HG03565 (cell line): ENCODE measurements at regions not wholly inside any gene's neighbourhood (a gene's known extent, or its start where the extent isn't known, plus 50 kb on each side); places are given as distances from the start of the nearest gene placed in this dataset.
"Not testable (repeated sequence)": the region's sequence is repeated elsewhere in the genome, so short reads cannot be mapped to it uniquely, and the experiment has no call there.

Experiments
- ATAC-seq: cut with Tn5 transposase; IDR thresholded peaks from one replicate; pipeline ENCODE4 v1.9.1; 2021; ENCODE audit warnings: mild to moderate bottlenecking, moderate library complexity; ENCODE audit not compliant: unreplicated experiment

DNA sequence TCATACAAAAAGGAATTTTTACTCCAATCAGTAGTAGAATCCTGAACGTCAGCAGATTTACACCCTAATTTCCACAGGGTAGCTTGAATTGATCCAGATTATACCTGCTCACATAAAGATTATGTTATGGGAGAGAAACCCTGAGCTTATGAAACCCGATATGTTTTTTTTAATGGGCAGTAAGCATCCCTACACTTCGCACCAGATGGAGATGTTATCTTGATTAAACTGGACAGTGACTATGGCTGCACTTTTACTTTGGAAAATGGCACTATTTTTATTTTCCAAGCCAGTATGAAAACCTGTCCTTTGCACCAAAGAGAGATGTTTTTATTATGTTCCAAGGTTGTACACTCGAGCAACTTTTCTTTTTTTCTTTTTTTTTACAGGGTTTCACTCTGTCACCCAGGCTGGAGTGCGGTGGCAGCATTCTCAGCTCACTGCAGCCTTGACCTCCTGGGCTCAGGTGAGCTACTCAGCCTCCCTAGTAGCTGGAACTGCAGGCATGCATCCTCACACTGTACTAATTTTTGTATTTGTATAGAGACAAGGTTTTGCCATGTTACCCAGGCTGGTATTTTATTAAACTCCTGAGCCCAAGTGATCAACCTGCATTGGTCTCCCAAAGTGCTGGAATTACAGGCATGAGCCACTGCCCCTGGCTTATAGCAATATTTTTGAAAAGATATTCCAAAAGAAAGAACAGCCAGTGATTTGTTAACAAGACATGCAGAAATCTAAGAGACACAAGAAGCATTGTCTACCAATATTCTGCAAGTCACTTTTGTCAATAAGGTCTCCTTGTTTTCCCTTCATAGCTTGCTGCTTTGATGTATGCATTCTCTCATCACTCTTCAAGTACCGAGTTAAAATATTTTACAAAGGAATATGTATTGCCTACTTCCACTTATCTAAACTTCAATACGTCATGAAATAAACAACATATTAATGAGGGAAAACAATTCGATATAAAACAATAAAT lies 1412.6 kb downstream of the ZPLD1 start:
- ATAC-seq, result no peak

GRCh38 chr3:103851793-103852192 lies 1417.0 kb downstream of the ZPLD1 start:
- no peak for ATAC-seq

- no peak for ATAC-seq
These were observed 1427.6 kb downstream of the ZPLD1 start for GRCh38 chr3:103862415-103862814.

GRCh38 chr3:103863381-103863780 lies 1428.6 kb downstream of the ZPLD1 start:
- ATAC-seq, result no peak

GRCh38 chr3:103866113-103866512 lies 1431.3 kb downstream of the ZPLD1 start:
- no peak for ATAC-seq

DNA sequence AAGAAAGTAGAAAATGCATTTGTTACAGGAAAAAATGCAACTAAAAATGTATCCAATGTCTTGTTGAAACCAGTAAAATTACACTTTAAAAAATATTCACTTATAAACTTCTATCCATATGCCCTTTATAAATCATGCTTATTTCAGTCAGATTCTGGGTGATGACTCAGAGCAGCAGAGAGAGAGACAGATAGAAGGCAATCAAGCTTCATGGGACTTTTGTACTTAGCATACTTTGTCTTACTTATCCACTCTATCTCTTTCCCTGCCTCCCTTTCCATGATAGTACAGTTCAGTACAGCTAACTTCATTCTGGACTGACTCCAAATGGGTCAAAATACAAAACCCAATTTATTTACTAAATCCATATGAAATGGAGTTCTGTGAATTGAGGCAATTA lies 1438.2 kb downstream of the ZPLD1 start:
- ATAC-seq, result no peak

- ATAC-seq, result no peak
These were observed 1439.2 kb downstream of the ZPLD1 start for GRCh38 chr3:103873897-103874545.

DNA sequence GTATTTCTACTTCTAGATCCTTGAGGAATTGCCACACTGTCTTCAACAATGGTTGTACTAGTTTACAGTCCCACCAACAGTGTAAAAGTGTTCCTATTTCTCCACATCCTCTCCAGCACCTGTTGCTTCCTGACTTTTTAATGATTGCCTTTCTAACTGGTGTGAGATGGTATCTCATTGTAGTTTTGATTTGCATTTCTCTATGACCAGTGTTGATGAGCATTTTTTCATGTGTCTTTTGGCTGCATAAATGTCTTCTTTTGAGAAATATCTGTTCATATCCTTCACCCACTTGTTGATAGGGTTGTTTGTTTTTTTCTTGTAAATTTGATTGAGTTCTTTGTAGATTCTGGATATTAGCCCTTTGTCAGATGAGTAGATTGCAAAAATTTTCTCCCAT lies 1447.0 kb downstream of the ZPLD1 start:
- ATAC-seq, result not testable (repeated sequence)

GRCh38 chr3:103889675-103890074 lies 1454.9 kb downstream of the ZPLD1 start:
- no peak for ATAC-seq

DNA sequence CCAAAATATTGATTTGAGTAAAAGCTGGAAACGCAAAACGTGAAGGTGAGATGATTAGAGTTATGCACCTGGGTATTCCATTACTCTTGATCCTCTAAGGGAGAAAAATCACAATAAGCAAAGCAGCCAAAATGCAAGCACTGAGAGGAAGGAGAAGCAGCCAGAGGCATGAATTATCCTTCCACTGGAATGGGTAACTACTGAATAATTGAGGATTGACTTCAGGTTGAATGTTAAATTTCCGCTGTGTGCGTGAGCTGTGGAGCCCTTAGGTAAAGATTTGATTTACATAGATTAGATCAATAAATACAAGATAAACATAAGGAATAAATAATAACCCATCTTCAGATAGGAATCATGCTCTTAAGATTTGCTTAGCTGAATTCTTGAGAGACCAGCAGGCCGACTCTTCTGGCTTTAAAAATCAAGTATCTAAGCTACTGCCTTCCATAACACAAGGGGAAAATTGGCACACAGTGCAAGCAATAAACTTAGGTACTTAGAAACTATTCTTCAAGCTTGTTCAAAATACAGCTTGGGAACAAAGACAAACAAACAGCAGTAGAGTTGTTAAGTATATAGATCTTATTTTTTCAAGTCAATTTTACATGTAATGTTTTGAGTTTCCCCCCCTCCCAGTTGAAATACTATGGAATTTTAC lies 1459.5 kb downstream of the ZPLD1 start:
- no peak for ATAC-seq

- ATAC-seq, result no peak
These were observed 1464.5 kb downstream of the ZPLD1 start for GRCh38 chr3:103899328-103899727.

- no peak for ATAC-seq
These were observed 1461.7 kb upstream of the ALCAM start for GRCh38 chr3:103904991-103905390.

DNA sequence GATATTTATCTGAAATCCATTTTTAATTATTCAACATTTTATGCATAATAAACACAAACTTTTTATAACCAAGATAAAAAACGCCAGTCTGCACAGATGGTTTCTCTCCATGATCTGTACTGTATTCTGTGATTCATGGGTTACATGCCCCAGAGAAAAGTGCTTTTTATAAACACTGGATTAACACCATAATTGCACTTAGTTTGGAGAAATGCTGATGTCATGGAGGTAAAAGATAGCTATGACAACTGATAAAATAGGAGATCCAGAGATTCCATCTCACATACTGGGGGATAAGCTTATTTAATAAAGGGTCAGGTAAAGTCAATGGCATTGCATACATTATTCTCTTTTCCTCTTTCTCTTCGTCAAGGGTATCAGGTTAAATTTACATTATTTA lies 1460.4 kb upstream of the ALCAM start:
- no peak for ATAC-seq

DNA sequence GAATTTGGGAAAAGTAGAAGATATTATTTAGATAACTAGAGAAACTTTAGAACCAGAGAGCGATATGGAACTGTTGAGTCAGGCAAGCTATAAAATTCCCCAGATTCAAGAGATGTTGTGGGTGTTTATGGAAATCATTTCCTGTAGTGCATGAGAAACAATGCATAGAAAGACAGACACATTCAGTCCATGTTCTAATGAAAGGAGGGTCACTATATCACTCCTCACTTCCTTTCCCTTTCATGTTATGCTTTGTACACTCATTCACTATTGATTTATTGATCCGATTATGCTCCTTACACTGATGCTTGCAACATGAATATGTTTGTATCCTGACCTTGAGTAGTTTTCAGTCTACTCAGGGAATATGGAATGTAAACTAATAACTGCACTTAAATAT lies 1459.9 kb upstream of the ALCAM start:
- ATAC-seq, result no peak

- ATAC-seq, result no peak
These were observed 1459.1 kb upstream of the ALCAM start for GRCh38 chr3:103907567-103907966.

- ATAC-seq, result no peak
These were observed 1457.3 kb upstream of the ALCAM start for GRCh38 chr3:103909395-103909794.

DNA sequence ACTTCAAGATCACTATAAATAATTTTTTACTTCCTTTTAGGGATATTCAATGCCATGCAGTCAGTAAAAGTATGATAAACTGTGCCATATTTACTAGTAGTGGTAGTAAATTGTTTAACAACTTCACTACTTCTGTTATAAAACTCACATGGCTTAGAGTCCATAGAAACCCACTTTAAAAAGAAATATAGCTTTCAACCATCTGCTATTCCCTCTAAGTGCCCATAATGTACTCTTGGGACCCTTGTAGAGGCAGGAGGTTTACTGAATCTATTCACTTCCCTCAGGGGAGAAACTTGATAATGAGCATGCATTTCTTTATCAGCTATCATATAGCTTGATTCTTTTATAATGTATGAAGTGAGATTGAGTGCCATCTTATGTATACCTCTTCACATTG lies 1448.4 kb upstream of the ALCAM start:
- ATAC-seq, result no peak

- no peak for ATAC-seq
These were observed 1447.4 kb upstream of the ALCAM start for GRCh38 chr3:103919327-103919726.

DNA sequence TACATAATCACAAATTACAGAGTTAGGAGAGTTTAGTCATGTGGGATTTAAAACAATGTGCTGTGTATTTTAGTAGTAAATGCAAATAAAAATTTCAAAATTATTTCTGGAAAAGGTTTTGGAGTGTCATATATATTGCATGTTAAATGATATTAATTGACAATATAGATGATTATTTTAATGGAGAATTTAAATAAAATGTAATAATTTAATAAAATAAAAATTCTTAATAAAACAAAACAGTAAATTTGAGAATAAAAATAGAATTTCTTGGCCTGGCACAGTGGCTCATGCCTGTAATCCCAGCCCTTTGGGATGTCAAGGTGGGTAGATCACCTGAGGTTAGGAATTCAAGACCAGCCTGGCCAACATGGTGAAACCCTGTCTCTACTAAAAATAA lies 1442.8 kb upstream of the ALCAM start:
- ATAC-seq, result no peak

DNA sequence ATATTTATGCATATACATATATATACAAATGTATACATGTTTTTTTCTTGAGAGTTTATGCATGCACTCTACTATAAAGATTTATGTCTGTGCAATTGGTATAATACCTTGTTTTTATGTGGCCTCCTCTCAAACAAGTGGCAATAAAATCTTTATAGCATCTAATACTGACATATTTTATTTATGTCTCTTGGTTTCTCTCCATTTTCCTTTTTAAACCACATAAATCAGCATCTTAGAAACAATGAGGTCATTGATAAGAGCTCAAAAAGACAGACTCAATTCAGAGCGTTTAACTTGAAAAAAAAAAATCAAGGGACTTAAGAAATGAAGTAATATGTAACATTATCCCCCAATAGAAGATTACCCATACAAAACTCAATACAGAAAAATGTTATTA lies 1442.2 kb upstream of the ALCAM start:
- ATAC-seq, result no peak

- no peak for ATAC-seq
These were observed 1439.8 kb upstream of the ALCAM start for GRCh38 chr3:103926936-103927335.

GRCh38 chr3:103927896-103928295 lies 1438.8 kb upstream of the ALCAM start:
- ATAC-seq, result no peak
